Neural cell (in vitro differentiated cells): ENCODE measurements at regions not wholly inside any gene's neighbourhood (a gene's known extent, or its start where the extent isn't known, plus 50 kb on each side); places are given as distances from the start of the nearest gene placed in this dataset.
"Not testable (repeated sequence)": the region's sequence is repeated elsewhere in the genome, so short reads cannot be mapped to it uniquely, and the experiment has no call there.

ENCODE experiments used
- H2AFZ ChIP-seq: fragments of 200-600, 300-800 bp; sonication (generic), shearing (Covaris generic); 2 replicates; pipeline ENCODE4 v1.6.0; 2014; ENCODE audit warnings: low read depth, mild to moderate bottlenecking, antibody characterized with exemption, low read length, moderate library complexity
- H3F3A ChIP-seq: fragments of 200-600 bp; shearing (Covaris generic); 2 replicates; pipeline ENCODE4 v1.6.1; 2016; ENCODE audit warnings: mild to moderate bottlenecking, moderate library complexity, mixed read lengths, antibody characterized with exemption, low read length; ENCODE audit not compliant: insufficient read depth, poor library complexity, severe bottlenecking
- H3K27ac ChIP-seq: fragments of 200-600, 300-800 bp; sonication (generic), shearing (Covaris generic); 2 replicates; pipeline ENCODE4 v1.5.1; 2014; ENCODE audit warnings: mild to moderate bottlenecking, low read length, moderate library complexity
- H3K27me3 ChIP-seq: fragments of 300-800, 200-600 bp; sonication (generic), shearing (Covaris generic); 2 replicates; pipeline ENCODE4 v1.6.0; 2014; ENCODE audit warnings: mild to moderate bottlenecking, low read depth, low read length, moderate library complexity; ENCODE audit not compliant: insufficient read depth
- H3K36me3 ChIP-seq: fragments of 300-800, 200-600 bp; sonication (generic), shearing (Covaris generic); 2 replicates; pipeline ENCODE4 v1.5.1; 2014; ENCODE audit warnings: mild to moderate bottlenecking, antibody characterized with exemption, low read length, moderate library complexity; ENCODE audit not compliant: insufficient read depth
- H3K4me2 ChIP-seq: fragments of 300-800, 200-600 bp; sonication (generic), shearing (Covaris generic); 2 replicates; pipeline ENCODE4 v1.6.0; 2014; ENCODE audit warnings: mild to moderate bottlenecking, low read length
- H3K4me3 ChIP-seq: fragments of 300-800, 200-600 bp; sonication (generic), shearing (Covaris generic); 2 replicates; pipeline ENCODE4 v1.5.1; 2014; ENCODE audit warnings: mild to moderate bottlenecking, low read length, moderate library complexity
- H3K79me2 ChIP-seq: fragments of 200-600 bp; shearing (Covaris generic); replicated peaks from 2 replicates; pipeline ENCODE4 v1.6.0; 2014; ENCODE audit warnings: mild to moderate bottlenecking, low read length, moderate library complexity; ENCODE audit not compliant: insufficient read depth
- H3K9ac ChIP-seq: fragments of 300-800, 200-600 bp; sonication (generic), shearing (Covaris generic); 2 replicates; pipeline ENCODE4 v1.6.1; 2016; ENCODE audit warnings: mild to moderate bottlenecking, low read length, mixed read lengths
- H3K9me2 ChIP-seq: fragments of 200-600 bp; shearing (Covaris generic); 2 replicates; pipeline ENCODE4 v1.6.1; 2016; ENCODE audit warnings: mild to moderate bottlenecking, low read length, mixed read lengths; ENCODE audit not compliant: insufficient read depth
- H3K9me3 ChIP-seq: fragments of 200-600, 300-800 bp; sonication (generic), shearing (Covaris generic); 2 replicates; pipeline ENCODE4 v1.6.1; 2016; ENCODE audit warnings: mild to moderate bottlenecking, mixed run types, low read length, moderate library complexity, mixed read lengths
- H4K20me1 ChIP-seq: fragments of 200-600 bp; shearing (Covaris generic); 2 replicates; pipeline ENCODE4 v1.6.1; 2016; ENCODE audit warnings: mild to moderate bottlenecking, mixed run types; ENCODE audit not compliant: insufficient read depth
- RAD21 ChIP-seq: fragments of 450-650 bp; conservative IDR thresholded peaks from 2 replicates; pipeline ENCODE4 v1.6.1; 2014; ENCODE audit warnings: antibody characterized with exemption, mild to moderate bottlenecking, moderate library complexity
- SMC3 ChIP-seq: fragments of 450-650 bp; conservative IDR thresholded peaks from 2 replicates; pipeline ENCODE4 v1.6.1; 2014; ENCODE audit warnings: antibody characterized with exemption, mild to moderate bottlenecking, moderate library complexity; ENCODE audit not compliant: poor library complexity
- TF ChIP-seq, protein P1 (sequence below): fragments of 450-650 bp; IDR thresholded peaks from 2 replicates; pipeline ENCODE4 v1.5.1; 2014; ENCODE audit warnings: antibody characterized with exemption, mild to moderate bottlenecking, moderate library complexity; ENCODE audit not compliant: poor library complexity, severe bottlenecking

- H4K20me1 ChIP-seq, H3K27ac ChIP-seq, H3K79me2 ChIP-seq, H3K9ac ChIP-seq, H3K9me2 ChIP-seq, H3K4me3 ChIP-seq, H3K4me2 ChIP-seq, H3K36me3 ChIP-seq, H2AFZ ChIP-seq, H3K9me3 ChIP-seq, H3K27me3 ChIP-seq, H3F3A ChIP-seq: not testable (repeated sequence)
- TF ChIP-seq SMC3 (peak; percentile 82), RAD21 (peak; percentile 81)
- TF ChIP-seq, protein P1, sequence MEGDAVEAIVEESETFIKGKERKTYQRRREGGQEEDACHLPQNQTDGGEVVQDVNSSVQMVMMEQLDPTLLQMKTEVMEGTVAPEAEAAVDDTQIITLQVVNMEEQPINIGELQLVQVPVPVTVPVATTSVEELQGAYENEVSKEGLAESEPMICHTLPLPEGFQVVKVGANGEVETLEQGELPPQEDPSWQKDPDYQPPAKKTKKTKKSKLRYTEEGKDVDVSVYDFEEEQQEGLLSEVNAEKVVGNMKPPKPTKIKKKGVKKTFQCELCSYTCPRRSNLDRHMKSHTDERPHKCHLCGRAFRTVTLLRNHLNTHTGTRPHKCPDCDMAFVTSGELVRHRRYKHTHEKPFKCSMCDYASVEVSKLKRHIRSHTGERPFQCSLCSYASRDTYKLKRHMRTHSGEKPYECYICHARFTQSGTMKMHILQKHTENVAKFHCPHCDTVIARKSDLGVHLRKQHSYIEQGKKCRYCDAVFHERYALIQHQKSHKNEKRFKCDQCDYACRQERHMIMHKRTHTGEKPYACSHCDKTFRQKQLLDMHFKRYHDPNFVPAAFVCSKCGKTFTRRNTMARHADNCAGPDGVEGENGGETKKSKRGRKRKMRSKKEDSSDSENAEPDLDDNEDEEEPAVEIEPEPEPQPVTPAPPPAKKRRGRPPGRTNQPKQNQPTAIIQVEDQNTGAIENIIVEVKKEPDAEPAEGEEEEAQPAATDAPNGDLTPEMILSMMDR, result peak; percentile 79
These were observed 214.4 kb downstream of the NPIPA7 start for GRCh38 chr16:16593156-16593863.

GRCh38 chr16:16595029-16595718, 216.2 kb downstream of the NPIPA7 start:
- not testable (repeated sequence) for H3K9me3 ChIP-seq, H3K27me3 ChIP-seq, H3K9ac ChIP-seq, H2AFZ ChIP-seq, H3K4me2 ChIP-seq, H3K27ac ChIP-seq, H3K9me2 ChIP-seq, H3K36me3 ChIP-seq, H3K4me3 ChIP-seq, H3K79me2 ChIP-seq, H4K20me1 ChIP-seq, H3F3A ChIP-seq

DNA sequence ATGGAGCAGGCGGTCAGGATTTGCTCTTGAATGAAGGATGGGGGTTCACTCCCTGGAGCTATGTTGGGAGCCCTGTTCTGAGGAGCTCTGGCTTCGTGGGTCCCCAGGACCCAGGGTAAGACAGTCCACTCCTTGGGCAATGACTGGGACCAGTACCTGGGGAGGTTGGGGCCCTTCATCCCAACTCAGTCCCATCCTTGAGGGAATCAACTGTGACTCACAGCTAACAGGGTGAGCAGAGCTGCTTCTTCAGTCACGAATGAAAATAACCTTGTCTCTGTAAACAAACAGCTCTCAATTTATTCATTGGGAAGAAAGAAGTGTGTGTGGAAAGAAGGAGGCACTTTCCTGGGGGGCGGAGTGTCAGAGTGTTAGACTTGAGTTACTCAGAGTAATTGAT, 222.3 kb downstream of the NPIPA7 start:
- not testable (repeated sequence) for H3K27me3 ChIP-seq, H3K4me2 ChIP-seq, H3K79me2 ChIP-seq, H3K36me3 ChIP-seq, H2AFZ ChIP-seq, H3K4me3 ChIP-seq, H3K9ac ChIP-seq, H3K27ac ChIP-seq, H3K9me2 ChIP-seq, H3F3A ChIP-seq, H3K9me3 ChIP-seq, H4K20me1 ChIP-seq

DNA sequence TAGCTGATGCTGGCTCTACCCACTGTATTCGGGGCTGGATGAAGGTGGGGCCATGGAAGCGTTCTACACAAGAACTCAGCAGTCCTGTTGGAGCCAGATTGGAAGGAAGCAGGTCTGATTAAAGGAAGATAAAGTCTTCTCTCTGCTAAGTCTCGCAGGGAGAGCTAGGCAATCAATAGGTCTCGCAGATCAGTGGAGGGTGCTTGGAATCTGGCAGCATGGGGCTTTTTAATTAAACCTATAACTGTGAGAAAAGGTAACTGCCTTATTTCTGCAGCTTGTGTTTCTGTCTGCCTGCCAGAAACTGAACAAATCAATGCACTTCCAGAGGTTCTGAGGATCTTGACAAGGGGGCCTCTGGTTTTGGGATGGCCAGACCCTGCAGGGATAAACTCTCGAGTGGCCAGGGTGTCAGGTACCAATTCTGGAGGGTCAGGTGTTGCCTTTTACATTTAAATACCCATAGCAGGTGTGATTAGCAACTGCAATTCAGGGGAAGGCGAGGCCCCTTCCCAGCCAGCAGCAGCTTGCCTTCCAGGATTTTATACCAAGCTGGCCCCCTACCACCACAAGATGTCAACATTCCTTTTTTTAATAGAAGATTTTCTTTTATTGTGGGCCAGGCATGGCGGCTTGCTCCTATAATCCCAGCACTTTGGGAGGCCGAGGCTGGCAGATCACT, 228.6 kb downstream of the NPIPA7 start:
- not testable (repeated sequence) for H3K36me3 ChIP-seq

GRCh38 chr16:16609627-16610026, 230.7 kb downstream of the NPIPA7 start:
- H4K20me1 ChIP-seq, H3K27me3 ChIP-seq, H3K9me3 ChIP-seq, H3K4me2 ChIP-seq, H3K27ac ChIP-seq, H3K79me2 ChIP-seq, H3K9me2 ChIP-seq, H3F3A ChIP-seq, H2AFZ ChIP-seq, H3K9ac ChIP-seq, H3K4me3 ChIP-seq, H3K36me3 ChIP-seq: not testable (repeated sequence)

More for the DNA sequence above, 228.6 kb downstream of the NPIPA7 start:
- H4K20me1 ChIP-seq, H2AFZ ChIP-seq, H3K27me3 ChIP-seq, H3F3A ChIP-seq, H3K9me3 ChIP-seq, H3K27ac ChIP-seq, H3K4me2 ChIP-seq, H3K9ac ChIP-seq, H3K4me3 ChIP-seq, H3K9me2 ChIP-seq, H3K79me2 ChIP-seq: not testable (repeated sequence)

DNA sequence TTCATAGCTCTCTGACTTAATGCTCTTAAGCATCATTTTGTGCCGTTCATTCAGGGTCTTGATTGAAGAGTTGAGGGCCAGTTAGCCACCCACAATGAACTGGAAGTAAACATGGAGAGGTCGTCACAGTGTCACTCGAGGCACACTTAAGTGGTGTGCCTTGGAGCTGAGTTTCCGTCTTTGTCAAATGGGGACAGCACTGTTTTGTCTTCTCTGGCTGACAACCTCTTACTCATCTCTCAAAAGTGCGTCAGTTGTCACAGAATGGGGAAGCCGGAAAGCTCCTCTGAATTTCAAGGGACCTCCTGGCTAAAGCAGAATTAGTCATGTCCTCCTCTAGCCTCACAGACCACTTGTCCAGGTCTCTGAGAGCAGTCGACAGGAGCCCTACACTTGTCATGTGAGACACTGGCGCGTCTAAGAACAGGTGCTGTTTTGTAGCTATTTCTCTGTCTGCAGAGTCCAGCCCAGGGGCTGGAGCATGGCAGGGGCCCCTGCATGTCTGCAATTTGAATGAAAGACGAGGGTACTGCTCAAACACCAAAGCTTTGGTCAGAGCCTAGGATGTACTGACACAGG, 231.5 kb downstream of the NPIPA7 start:
- not testable (repeated sequence) for H3K4me2 ChIP-seq, H3K4me3 ChIP-seq, H3K79me2 ChIP-seq, H2AFZ ChIP-seq, H3K9me2 ChIP-seq, H3K9me3 ChIP-seq, H3K36me3 ChIP-seq, H4K20me1 ChIP-seq, H3K27ac ChIP-seq, H3K9ac ChIP-seq, H3F3A ChIP-seq, H3K27me3 ChIP-seq
